ENCODE measurements at regions not wholly inside any gene's neighbourhood (a gene's known extent, or its start where the extent isn't known, plus 50 kb on each side); places are given as distances from the start of the nearest gene placed in this dataset.

DNA sequence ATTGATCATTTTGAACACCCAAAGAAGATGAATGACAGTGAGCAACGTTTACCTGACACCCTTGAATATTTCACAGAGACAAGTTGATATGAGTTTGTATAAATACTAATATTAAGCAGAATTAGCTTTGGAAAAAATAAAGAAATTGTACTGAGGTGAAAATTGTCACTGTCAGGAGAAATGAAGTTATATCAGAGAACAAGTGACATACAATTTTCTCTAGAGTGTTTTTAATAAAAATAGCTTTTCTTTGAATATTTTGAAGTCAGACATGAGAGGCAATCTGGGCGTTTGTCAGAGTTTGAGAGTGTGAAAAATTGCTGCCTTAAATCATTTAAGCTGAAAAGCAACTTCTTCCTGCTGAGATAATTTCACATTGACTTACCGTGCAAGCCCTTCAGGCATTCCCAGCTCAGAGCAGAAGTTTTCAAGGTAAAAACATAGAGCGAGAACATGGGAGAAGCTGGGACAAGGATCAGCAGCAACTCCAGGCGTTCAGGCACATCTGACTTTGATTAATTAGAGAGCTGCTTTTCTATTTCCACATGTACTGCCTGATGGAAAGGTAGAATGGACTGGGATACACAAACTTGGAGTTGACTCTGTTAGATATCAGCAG, 535.9 kb downstream of the TFEC start:
- Histone ChIP-seq H3K27me3 (no peaks in the 10 kb centered on the region), H3K36me3 (no peaks in the 10 kb centered on the region), H3K27ac (no peak overlapping the region), H3K4me3 (no peak overlapping the region), H3K4me1 (no peaks in the 10 kb centered on the region), H3K9me3 (no peaks in the 10 kb centered on the region)
- no peak for TF ChIP-seq POLR2A (IDR thresholded peaks at IDR 0.05)
- TF ChIP-seq, protein P1, sequence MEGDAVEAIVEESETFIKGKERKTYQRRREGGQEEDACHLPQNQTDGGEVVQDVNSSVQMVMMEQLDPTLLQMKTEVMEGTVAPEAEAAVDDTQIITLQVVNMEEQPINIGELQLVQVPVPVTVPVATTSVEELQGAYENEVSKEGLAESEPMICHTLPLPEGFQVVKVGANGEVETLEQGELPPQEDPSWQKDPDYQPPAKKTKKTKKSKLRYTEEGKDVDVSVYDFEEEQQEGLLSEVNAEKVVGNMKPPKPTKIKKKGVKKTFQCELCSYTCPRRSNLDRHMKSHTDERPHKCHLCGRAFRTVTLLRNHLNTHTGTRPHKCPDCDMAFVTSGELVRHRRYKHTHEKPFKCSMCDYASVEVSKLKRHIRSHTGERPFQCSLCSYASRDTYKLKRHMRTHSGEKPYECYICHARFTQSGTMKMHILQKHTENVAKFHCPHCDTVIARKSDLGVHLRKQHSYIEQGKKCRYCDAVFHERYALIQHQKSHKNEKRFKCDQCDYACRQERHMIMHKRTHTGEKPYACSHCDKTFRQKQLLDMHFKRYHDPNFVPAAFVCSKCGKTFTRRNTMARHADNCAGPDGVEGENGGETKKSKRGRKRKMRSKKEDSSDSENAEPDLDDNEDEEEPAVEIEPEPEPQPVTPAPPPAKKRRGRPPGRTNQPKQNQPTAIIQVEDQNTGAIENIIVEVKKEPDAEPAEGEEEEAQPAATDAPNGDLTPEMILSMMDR (IDR thresholded peaks at IDR 0.05), result no peak
- intact Hi-C loops (cut with DNase I), result no loop called here
- no peak for DNase-seq
- WGBS, 2 donors, result 45 to 61% methylated on average over 5 of the region's 5 CpGs

DNA sequence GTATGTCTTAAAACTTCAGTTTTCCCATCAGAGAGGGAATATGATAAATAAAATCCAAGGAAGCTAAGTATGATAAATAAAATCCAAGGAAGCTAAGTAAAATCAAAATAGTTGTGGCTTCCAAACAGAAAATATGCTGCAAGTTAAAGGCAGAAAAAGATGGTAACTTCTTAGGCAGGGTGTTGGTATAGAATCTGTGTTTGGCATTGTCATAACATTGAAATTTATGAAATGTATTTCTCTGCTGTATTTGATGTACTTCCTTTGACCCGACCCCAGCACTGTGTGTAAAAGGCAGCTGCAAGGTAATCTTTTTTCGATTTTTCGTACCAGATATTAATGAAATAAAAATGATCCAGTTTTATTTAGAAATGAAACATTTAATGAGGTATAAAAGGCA, 537.2 kb downstream of the TFEC start:
- 64 to 79% methylated on average over 3 of the region's 3 CpGs for WGBS, 2 donors
- TF ChIP-seq, protein P1 (IDR thresholded peaks at IDR 0.05), result no peak
- no peak for TF ChIP-seq POLR2A (IDR thresholded peaks at IDR 0.05)
- intact Hi-C loops (cut with DNase I), result no loop called here
- H3K4me3 ChIP-seq, result no peak overlapping the region
- H3K36me3 ChIP-seq, result no peaks in the 10 kb centered on the region
- H3K4me1 ChIP-seq, result no peaks in the 10 kb centered on the region
- DNase-seq, result no peak
- H3K27ac ChIP-seq, result no peak overlapping the region
- H3K27me3 ChIP-seq, result no peaks in the 10 kb centered on the region
- H3K9me3 ChIP-seq, result no peaks in the 10 kb centered on the region

DNA sequence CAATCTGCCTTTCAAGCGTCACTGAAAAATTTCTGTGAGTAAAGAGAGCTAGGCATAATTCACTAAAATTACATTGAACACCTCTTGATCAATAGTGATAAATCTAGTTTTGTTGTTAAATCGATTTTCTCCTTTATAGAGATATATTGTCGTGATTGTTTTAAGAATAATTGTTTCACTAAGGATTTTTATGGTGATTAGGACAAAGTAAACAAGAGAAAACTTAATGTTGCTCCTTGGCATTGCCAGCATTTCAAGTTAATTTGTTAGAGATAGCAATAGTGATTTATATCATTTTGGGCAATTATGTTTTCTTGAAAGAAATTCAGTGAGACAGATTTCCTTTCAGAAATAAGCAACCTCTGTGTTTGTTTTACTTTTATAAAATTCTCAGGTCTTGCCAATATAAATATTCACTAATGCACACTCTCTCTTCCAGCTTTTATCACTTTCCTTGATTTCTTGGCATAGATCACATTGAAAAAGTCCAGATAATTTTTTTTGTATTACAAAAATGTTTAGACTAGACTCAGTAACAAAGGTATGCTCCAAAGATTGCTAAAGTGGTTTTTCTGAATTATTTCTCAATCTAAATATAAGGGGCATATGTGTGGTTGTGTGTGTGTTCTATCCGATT, 538.7 kb downstream of the TFEC start:
- no peaks in the 10 kb centered on the region for H3K36me3 ChIP-seq
- no peaks in the 10 kb centered on the region for H3K4me1 ChIP-seq
- 55 to 61% methylated on average over 4 of the region's 4 CpGs for WGBS, 2 donors
- no peak for DNase-seq
- intact Hi-C loops (cut with DNase I), result no loop called here
- no peak overlapping the region for H3K4me3 ChIP-seq
- no peaks in the 10 kb centered on the region for H3K27me3 ChIP-seq
- no peak overlapping the region for H3K27ac ChIP-seq
- TF ChIP-seq, protein P1 (IDR thresholded peaks at IDR 0.05), result no peak
- no peak for TF ChIP-seq POLR2A (IDR thresholded peaks at IDR 0.05)
- H3K9me3 ChIP-seq, result no peaks in the 10 kb centered on the region

DNA sequence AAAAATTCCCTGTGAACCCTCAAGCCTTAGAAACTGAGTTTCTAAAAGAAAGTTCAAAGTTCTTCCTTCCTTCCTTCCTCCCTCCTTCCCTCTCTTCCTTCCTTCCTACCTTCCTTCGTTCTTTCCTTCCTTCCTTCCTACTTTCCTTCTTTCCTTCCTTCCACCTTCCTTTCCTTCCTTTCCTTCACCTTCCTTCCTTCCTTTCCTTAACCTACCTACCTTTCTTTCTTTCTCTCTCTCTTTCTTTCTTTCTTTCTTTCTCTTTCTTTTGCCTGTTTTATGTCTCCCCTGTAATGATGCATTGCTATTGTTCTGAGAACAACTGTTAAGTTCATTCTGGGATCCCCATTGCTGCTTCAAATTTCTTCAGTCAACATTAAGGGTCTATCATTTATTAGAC, 551.1 kb downstream of the TFEC start:
- TF ChIP-seq, protein P1 (IDR thresholded peaks at IDR 0.05), result no peak
- no peak for TF ChIP-seq POLR2A (IDR thresholded peaks at IDR 0.05)
- Histone ChIP-seq H3K27ac (no peak overlapping the region), H3K36me3 (no peaks in the 10 kb centered on the region), H3K4me3 (no peak overlapping the region), H3K9me3 (no peaks in the 10 kb centered on the region), H3K4me1 (peaks cover 0 to 15% (median 0%) of the 10 kb centered on the region in 3 donors), H3K27me3 (peaks cover 0 to 21% (median 3%) of the 10 kb centered on the region in 4 donors)
- intact Hi-C loops (cut with DNase I), result no loop called here
- no peak for DNase-seq
- WGBS, 2 donors, result 71 to 73% methylated on average over 1 of the region's 1 CpG

DNA sequence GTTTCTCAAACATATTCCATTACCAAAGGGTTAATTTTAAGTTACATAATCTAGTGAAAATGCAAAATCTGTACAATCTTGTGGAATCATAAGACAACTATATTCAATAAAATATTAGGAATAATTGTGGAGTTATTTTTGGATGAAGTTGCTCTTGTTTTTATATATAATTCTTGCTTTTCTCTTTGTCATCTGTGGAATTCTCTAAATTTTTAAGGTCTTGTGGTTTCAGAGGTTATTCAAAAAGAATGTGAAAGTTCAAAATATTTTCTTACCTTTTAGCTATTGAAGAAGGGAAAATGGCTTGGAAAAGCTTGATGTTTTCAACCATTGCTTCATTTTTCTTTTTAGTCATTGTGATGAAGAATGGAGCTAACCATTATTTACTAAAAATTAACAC, 552.1 kb downstream of the TFEC start:
- peaks cover 0 to 15% (median 0%) of the 10 kb centered on the region in 3 donors for H3K4me1 ChIP-seq
- no peak overlapping the region for H3K4me3 ChIP-seq
- intact Hi-C loops (cut with DNase I), result no loop called here
- no peak for TF ChIP-seq POLR2A (IDR thresholded peaks at IDR 0.05)
- TF ChIP-seq, protein P1 (IDR thresholded peaks at IDR 0.05), result no peak
- H3K36me3 ChIP-seq, result no peaks in the 10 kb centered on the region
- H3K27ac ChIP-seq, result no peak overlapping the region
- peaks cover 0 to 21% (median 3%) of the 10 kb centered on the region in 4 donors for H3K27me3 ChIP-seq
- DNase-seq, result no peak
- H3K9me3 ChIP-seq, result no peaks in the 10 kb centered on the region

Measured in esophagus squamous epithelium (tissue), 5 donors.